ENCODE measurements at regions not wholly inside any gene's neighbourhood (a gene's known extent, or its start where the extent isn't known, plus 50 kb on each side); places are given as distances from the start of the nearest gene placed in this dataset.
"Not testable (repeated sequence)": the region's sequence is repeated elsewhere in the genome, so short reads cannot be mapped to it uniquely, and the experiment has no call there.

GRCh38 chrX:63173841-63174718, 177.1 kb downstream of the SPIN4 start:
- CTCF ChIA-PET (ENCODE audit: partially characterized antibody): not testable (repeated sequence)

GRCh38 chrX:63169416-63169815, 181.7 kb downstream of the SPIN4 start:
- H3K9ac ChIP-seq (replicated peaks in 1 of 4; ENCODE audit: extremely low read depth in 1 of 4, low read depth in 3 of 4, low read length in 3 of 4); H3K23ac ChIP-seq (ENCODE audit: insufficient read length); H3K23me2 ChIP-seq (ENCODE audit: low read depth, low read length); H3K4me1 ChIP-seq (replicated peaks in 1 of 4; ENCODE audit: control insufficient read depth in 3 of 4, insufficient read depth in 4 of 4, low read length in 3 of 4); H3K27me3 ChIP-seq (replicated peaks in 1 of 4; ENCODE audit: control insufficient read depth in 3 of 4, extremely low read depth in 1 of 4, insufficient read depth in 3 of 4, low read length in 3 of 4); DNase-seq (ENCODE audit: low read depth in 1 of 2, low spot score in 2 of 2); H3K4ac ChIP-seq (replicated peaks; ENCODE audit: insufficient read length, low read depth, low read length); CTCF ChIA-PET (ENCODE audit: partially characterized antibody); H3K36me3 ChIP-seq (ENCODE audit: control insufficient read depth in 2 of 4, insufficient read depth in 4 of 4, low read length in 3 of 4); H3K14ac ChIP-seq (ENCODE audit: insufficient read length); H2BK120ac ChIP-seq (replicated peaks; ENCODE audit: low read depth, low read length); H3K27ac ChIP-seq (ENCODE audit: low read depth, low read length); FAIRE-seq; H3K18ac ChIP-seq (ENCODE audit: extremely low read depth, low read length); H2AK5ac ChIP-seq (ENCODE audit: low read depth, low read length); H4K8ac ChIP-seq (ENCODE audit: extremely low read depth, insufficient read depth, low read length); H2BK15ac ChIP-seq (ENCODE audit: low read length); H4K20me1 ChIP-seq (replicated peaks in 1 of 2; ENCODE audit: control insufficient read depth in 1 of 2, insufficient read depth in 2 of 2, low read length in 2 of 2); H2BK5ac ChIP-seq (ENCODE audit: low read depth, low read length); H3K56ac ChIP-seq (replicated peaks; ENCODE audit: insufficient read length, low read depth, low read length); H2AFZ ChIP-seq (ENCODE audit: low read length); POLR2A ChIA-PET (ENCODE audit: partially characterized antibody); H4K5ac ChIP-seq (ENCODE audit: insufficient read length, low read depth, low read length); H3K79me1 ChIP-seq (ENCODE audit: low read depth, low read length); H3K9me3 ChIP-seq (ENCODE audit: insufficient read depth in 2 of 2, low read depth in 1 of 2, low read length in 1 of 2); H3K4me2 ChIP-seq (ENCODE audit: insufficient read depth in 1 of 2, low read depth in 2 of 2, low read length in 2 of 2); H2BK20ac ChIP-seq (ENCODE audit: low read length); H2BK12ac ChIP-seq (ENCODE audit: low read depth, low read length); H4K91ac ChIP-seq (replicated peaks; ENCODE audit: insufficient read length, low read length); H3K4me3 ChIP-seq (ENCODE audit: extremely low read depth in 1 of 4, insufficient read depth in 2 of 4, low read depth in 3 of 4, low read length in 4 of 4); H3K79me2 ChIP-seq (ENCODE audit: control insufficient read depth in 1 of 2, insufficient read depth in 2 of 2, low read length in 2 of 2): not testable (repeated sequence)
- WGBS, 2 experiments (ENCODE audit: extremely low coverage in 1 of 2, insufficient coverage in 1 of 2, insufficient read length in 1 of 2, insufficient replicate concordance in 2 of 2, low coverage in 1 of 2, low lambda C conversion rate in 2 of 2, missing lambda C conversion rate in 1 of 2): no CpG with 5 or more reads among the region's 4 CpGs

More at GRCh38 chrX:63173841-63174718, 177.1 kb downstream of the SPIN4 start:
- H4K5ac ChIP-seq (ENCODE audit: insufficient read length, low read depth, low read length); H2AFZ ChIP-seq (ENCODE audit: low read length); H3K4me1 ChIP-seq (replicated peaks in 1 of 4; ENCODE audit: control insufficient read depth in 3 of 4, insufficient read depth in 4 of 4, low read length in 3 of 4); H3K18ac ChIP-seq (ENCODE audit: extremely low read depth, low read length); H3K9ac ChIP-seq (replicated peaks in 1 of 4; ENCODE audit: extremely low read depth in 1 of 4, low read depth in 3 of 4, low read length in 3 of 4); H2BK5ac ChIP-seq (ENCODE audit: low read depth, low read length); H4K8ac ChIP-seq (ENCODE audit: extremely low read depth, insufficient read depth, low read length); DNase-seq (ENCODE audit: low read depth in 1 of 2, low spot score in 2 of 2); POLR2A ChIA-PET (ENCODE audit: partially characterized antibody); H3K23ac ChIP-seq (ENCODE audit: insufficient read length); H2BK120ac ChIP-seq (replicated peaks; ENCODE audit: low read depth, low read length); H3K14ac ChIP-seq (ENCODE audit: insufficient read length); H3K79me1 ChIP-seq (ENCODE audit: low read depth, low read length); H3K9me3 ChIP-seq (ENCODE audit: insufficient read depth in 2 of 2, low read depth in 1 of 2, low read length in 1 of 2); H3K27me3 ChIP-seq (replicated peaks in 1 of 4; ENCODE audit: control insufficient read depth in 3 of 4, extremely low read depth in 1 of 4, insufficient read depth in 3 of 4, low read length in 3 of 4); H2BK15ac ChIP-seq (ENCODE audit: low read length); H4K20me1 ChIP-seq (replicated peaks in 1 of 2; ENCODE audit: control insufficient read depth in 1 of 2, insufficient read depth in 2 of 2, low read length in 2 of 2); H3K4me2 ChIP-seq (ENCODE audit: insufficient read depth in 1 of 2, low read depth in 2 of 2, low read length in 2 of 2); H3K56ac ChIP-seq (replicated peaks; ENCODE audit: insufficient read length, low read depth, low read length); H3K4me3 ChIP-seq (ENCODE audit: extremely low read depth in 1 of 4, insufficient read depth in 2 of 4, low read depth in 3 of 4, low read length in 4 of 4); H3K79me2 ChIP-seq (ENCODE audit: control insufficient read depth in 1 of 2, insufficient read depth in 2 of 2, low read length in 2 of 2); H3K36me3 ChIP-seq (ENCODE audit: control insufficient read depth in 2 of 4, insufficient read depth in 4 of 4, low read length in 3 of 4); H2BK20ac ChIP-seq (ENCODE audit: low read length); H4K91ac ChIP-seq (replicated peaks; ENCODE audit: insufficient read length, low read length); H3K23me2 ChIP-seq (ENCODE audit: low read depth, low read length); H2AK5ac ChIP-seq (ENCODE audit: low read depth, low read length); FAIRE-seq; H2BK12ac ChIP-seq (ENCODE audit: low read depth, low read length); H3K27ac ChIP-seq (ENCODE audit: low read depth, low read length); H3K4ac ChIP-seq (replicated peaks; ENCODE audit: insufficient read length, low read depth, low read length): not testable (repeated sequence)
- no CpG with 5 or more reads among the region's 8 CpGs for whole genome bisulfite sequencing, 2 experiments (ENCODE audit: extremely low coverage in 1 of 2, insufficient coverage in 1 of 2, insufficient read length in 1 of 2, insufficient replicate concordance in 2 of 2, low coverage in 1 of 2, low lambda C conversion rate in 2 of 2, missing lambda C conversion rate in 1 of 2)

All from H1 (cell line).